Vagina (tissue), 2 donors: ENCODE measurements at regions not wholly inside any gene's neighbourhood (a gene's known extent, or its start where the extent isn't known, plus 50 kb on each side); places are given as distances from the start of the nearest gene placed in this dataset.

Experiments used
- POLR2A ChIP-seq, 2 donors: fragments of 450-650 bp; IDR thresholded peaks; one replicate each; pipeline ENCODE4 v1.6.1; 2017; ENCODE audit warnings: antibody characterized with exemption in 2 of 2, mild to moderate bottlenecking in 2 of 2, moderate library complexity in 2 of 2
- POLR2AphosphoS5 ChIP-seq, 2 donors: sonication (generic); formaldehyde crosslinking; IDR thresholded peaks; one replicate each; pipeline ENCODE4 v1.9.0; 2017; ENCODE audit warnings: antibody characterized with exemption in 2 of 2, mild to moderate bottlenecking in 2 of 2, low read depth in 1 of 2; ENCODE audit not compliant: insufficient read depth in 1 of 2
- TF ChIP-seq, protein P1 (sequence below), 3 experiments: fragments of 450-650 bp in 2 of 3; fragments of 200-600 bp in 1 of 3; sonication (generic) in 1 of 3; IDR thresholded peaks; one replicate each; pipeline ENCODE4 v1.5.1; 2017 to 2019; ENCODE audit warnings: antibody characterized with exemption in 3 of 3, mild to moderate bottlenecking in 2 of 3, moderate library complexity in 2 of 3

DNA sequence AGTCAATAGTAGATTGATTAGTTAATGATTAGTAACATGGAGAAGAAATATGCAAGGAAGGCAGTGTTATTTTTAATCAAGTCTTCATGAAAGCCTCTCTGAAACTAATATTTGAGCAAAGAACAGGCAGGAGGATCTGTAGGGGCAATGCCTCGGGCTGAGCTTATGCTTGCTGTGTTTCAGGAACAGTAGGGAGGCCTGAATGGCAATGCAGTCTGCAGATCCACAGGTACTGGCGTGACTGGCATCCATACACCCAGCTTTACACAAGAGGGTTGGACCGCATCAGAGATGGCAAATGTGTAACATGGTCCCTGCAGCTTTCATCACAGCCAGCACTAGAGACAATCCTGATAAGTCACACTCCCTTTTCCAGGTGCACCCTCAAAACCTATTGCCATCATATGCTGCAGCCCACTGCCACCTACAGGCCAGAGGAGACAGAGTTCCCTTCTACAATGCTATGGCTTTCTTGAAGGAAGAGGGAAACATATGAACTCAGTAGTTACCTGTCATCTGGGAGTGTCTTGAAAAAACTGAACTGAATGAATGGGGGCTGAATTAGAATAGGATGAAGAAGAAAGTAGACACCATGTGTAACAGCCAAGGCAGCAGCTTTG, 582.4 kb upstream of the RAB6C start:
- TF ChIP-seq POLR2A (IDR thresholded peaks at IDR 0.05) (no peak), POLR2AphosphoS5 (IDR thresholded peaks at IDR 0.05; ENCODE audit: insufficient read depth in 1 of 2, low read depth in 1 of 2) (no peak)
- TF ChIP-seq, protein P1, sequence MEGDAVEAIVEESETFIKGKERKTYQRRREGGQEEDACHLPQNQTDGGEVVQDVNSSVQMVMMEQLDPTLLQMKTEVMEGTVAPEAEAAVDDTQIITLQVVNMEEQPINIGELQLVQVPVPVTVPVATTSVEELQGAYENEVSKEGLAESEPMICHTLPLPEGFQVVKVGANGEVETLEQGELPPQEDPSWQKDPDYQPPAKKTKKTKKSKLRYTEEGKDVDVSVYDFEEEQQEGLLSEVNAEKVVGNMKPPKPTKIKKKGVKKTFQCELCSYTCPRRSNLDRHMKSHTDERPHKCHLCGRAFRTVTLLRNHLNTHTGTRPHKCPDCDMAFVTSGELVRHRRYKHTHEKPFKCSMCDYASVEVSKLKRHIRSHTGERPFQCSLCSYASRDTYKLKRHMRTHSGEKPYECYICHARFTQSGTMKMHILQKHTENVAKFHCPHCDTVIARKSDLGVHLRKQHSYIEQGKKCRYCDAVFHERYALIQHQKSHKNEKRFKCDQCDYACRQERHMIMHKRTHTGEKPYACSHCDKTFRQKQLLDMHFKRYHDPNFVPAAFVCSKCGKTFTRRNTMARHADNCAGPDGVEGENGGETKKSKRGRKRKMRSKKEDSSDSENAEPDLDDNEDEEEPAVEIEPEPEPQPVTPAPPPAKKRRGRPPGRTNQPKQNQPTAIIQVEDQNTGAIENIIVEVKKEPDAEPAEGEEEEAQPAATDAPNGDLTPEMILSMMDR (IDR thresholded peaks at IDR 0.05), result peak in 1 of 3 experiments; percentile 20
